GM23338 (cell line): ENCODE measurements at regions not wholly inside any gene's neighbourhood (a gene's known extent, or its start where the extent isn't known, plus 50 kb on each side); places are given as distances from the start of the nearest gene placed in this dataset.

Source experiments
- ATAC-seq: fragments of 200-7000 bp; cut with Tn5 transposase; 3 replicates; pipeline ENCODE4 v1.9.1; 2020
- DNase-seq: peaks from one replicate; pipeline ENCODE4 v3.0.0-alpha.2; 2015; ENCODE audit warnings: low spot score
- H2AFZ ChIP-seq: fragments of 200-600 bp; sonication (generic); 2 replicates; pipeline ENCODE4 v1.8.0; 2016; ENCODE audit warnings: antibody characterized with exemption, mild to moderate bottlenecking, moderate library complexity
- H3F3A ChIP-seq: fragments of 200-600 bp; sonication (generic); replicated peaks from 2 replicates; pipeline ENCODE4 v1.8.0; 2017; ENCODE audit warnings: antibody characterized with exemption, mixed run types, low read depth
- H3K27ac ChIP-seq: fragments of 200-600 bp; sonication (generic); 2 replicates; pipeline ENCODE4 v1.6.1; 2016; ENCODE audit warnings: low read depth
- H3K27me3 ChIP-seq: fragments of 200-600 bp; sonication (generic); 2 replicates; pipeline ENCODE4 v1.8.0; 2016; ENCODE audit warnings: mild to moderate bottlenecking, mixed run types, moderate library complexity; ENCODE audit not compliant: insufficient read depth
- H3K36me3 ChIP-seq: fragments of 200-600 bp; sonication (generic); 2 replicates; pipeline ENCODE4 v1.8.0; 2016; ENCODE audit warnings: mild to moderate bottlenecking; ENCODE audit not compliant: insufficient read depth
- H3K4me1 ChIP-seq: fragments of 200-600 bp; sonication (generic); 2 replicates; pipeline ENCODE4 v1.8.0; 2016; ENCODE audit warnings: mild to moderate bottlenecking, moderate library complexity; ENCODE audit not compliant: insufficient read depth
- H3K4me2 ChIP-seq: fragments of 200-600 bp; sonication (generic); 2 replicates; pipeline ENCODE4 v1.7.1; 2017; ENCODE audit warnings: mixed run types
- H3K4me3 ChIP-seq: fragments of 200-600 bp; sonication (generic); 2 replicates; pipeline ENCODE4 v1.6.1; 2016; ENCODE audit warnings: mixed run types
- H3K79me2 ChIP-seq: fragments of 200-600 bp; sonication (generic); replicated peaks from 2 replicates; pipeline ENCODE4 v1.8.0; 2017; ENCODE audit warnings: mild to moderate bottlenecking; ENCODE audit not compliant: insufficient read depth
- H3K9me2 ChIP-seq: fragments of 200-600 bp; sonication (generic); 2 replicates; pipeline ENCODE4 v1.8.0; 2017; ENCODE audit not compliant: insufficient read depth
- H4K20me1 ChIP-seq: fragments of 200-600 bp; sonication (generic); replicated peaks from 2 replicates; pipeline ENCODE4 v1.8.0; 2017; ENCODE audit warnings: mild to moderate bottlenecking; ENCODE audit not compliant: insufficient read depth
- H3K27ac Mint-ChIP-seq: 2 replicates; pipeline ENCODE4 v1.8.0; 2020; ENCODE audit warnings: inconsistent platforms, mild to moderate bottlenecking, moderate library complexity, mixed read lengths
- H3K27me3 Mint-ChIP-seq: 3 replicates; pipeline ENCODE4 v1.8.0; 2022; ENCODE audit warnings: low read depth, mild to moderate bottlenecking, moderate library complexity, mixed read lengths, inconsistent platforms; ENCODE audit not compliant: insufficient read depth, poor library complexity
- H3K36me3 Mint-ChIP-seq: 3 replicates; pipeline ENCODE4 v1.8.0; 2021; ENCODE audit warnings: low read depth, mild to moderate bottlenecking, inconsistent platforms, moderate library complexity, mixed read lengths
- H3K4me1 Mint-ChIP-seq: 3 replicates; pipeline ENCODE4 v1.8.0; 2020; ENCODE audit warnings: mild to moderate bottlenecking, inconsistent platforms, mixed read lengths
- H3K4me3 Mint-ChIP-seq: 3 replicates; pipeline ENCODE4 v1.8.0; 2021; ENCODE audit warnings: moderate library complexity, mild to moderate bottlenecking, inconsistent platforms, mixed read lengths
- H3K9me3 Mint-ChIP-seq: 3 replicates; pipeline ENCODE4 v1.8.0; 2020; ENCODE audit warnings: moderate library complexity, mild to moderate bottlenecking, inconsistent platforms, mixed read lengths
- CREB1 ChIP-seq: fragments of 250-450 bp; sonication (Bioruptor Pico); IDR thresholded peaks from 2 replicates; pipeline ENCODE4 v1.5.0; 2020; ENCODE audit warnings: low read depth, mild to moderate bottlenecking, moderate library complexity
- EZH2phosphoT487 ChIP-seq: fragments of 200-600 bp; sonication (generic); IDR thresholded peaks from one replicate; pipeline ENCODE4 v1.8.1; 2018; ENCODE audit warnings: antibody characterized with exemption; ENCODE audit not compliant: unreplicated experiment
- JUNB ChIP-seq: IDR thresholded peaks from one replicate; pipeline ENCODE4 v1.6.1; 2016; ENCODE audit warnings: antibody characterized with exemption; ENCODE audit not compliant: unreplicated experiment
- NANOG ChIP-seq: IDR thresholded peaks from 2 replicates; pipeline ENCODE4 v1.6.1; 2016; ENCODE audit warnings: antibody characterized with exemption, borderline replicate concordance
- POLR2AphosphoS5 ChIP-seq: IDR thresholded peaks from 2 replicates; pipeline ENCODE4 v1.6.1; 2016; ENCODE audit warnings: antibody characterized with exemption, low read depth
- STAT1 ChIP-seq: IDR thresholded peaks from one replicate; pipeline ENCODE4 v1.6.1; 2016; ENCODE audit warnings: antibody characterized with exemption; ENCODE audit not compliant: unreplicated experiment
- ZNF114 ChIP-seq: fragments of 250-450 bp; sonication (Bioruptor Pico); IDR thresholded peaks from 2 replicates; pipeline ENCODE4 v1.5.0; 2020; ENCODE audit warnings: mild to moderate bottlenecking, moderate library complexity
- ZNF331 ChIP-seq: fragments of 250-450 bp; sonication (Bioruptor Pico); IDR thresholded peaks from 2 replicates; pipeline ENCODE4 v1.5.0; 2020; ENCODE audit warnings: low read depth, mild to moderate bottlenecking, moderate library complexity
- TF ChIP-seq, protein P1 (sequence below): fragments of 250-450 bp; sonication (Bioruptor Pico); IDR thresholded peaks from 2 replicates; pipeline ENCODE4 v1.5.0; 2020; ENCODE audit warnings: mild to moderate bottlenecking, moderate library complexity
- TF ChIP-seq, protein P2 (sequence below): IDR thresholded peaks from one replicate; pipeline ENCODE4 v1.6.1; 2018; ENCODE audit warnings: antibody characterized with exemption; ENCODE audit not compliant: unreplicated experiment
- TF ChIP-seq, protein P3 (sequence below), 2 experiments: fragments of 200-600 bp in 1 of 2; sonication (generic) in 1 of 2; conservative IDR thresholded peaks; 2 replicates each; pipeline versions ENCODE4 v1.5.1 to v1.6.1; 2016 to 2017; ENCODE audit warnings: antibody characterized with exemption in 2 of 2, low read depth in 2 of 2, mild to moderate bottlenecking in 2 of 2, moderate library complexity in 1 of 2

DNA sequence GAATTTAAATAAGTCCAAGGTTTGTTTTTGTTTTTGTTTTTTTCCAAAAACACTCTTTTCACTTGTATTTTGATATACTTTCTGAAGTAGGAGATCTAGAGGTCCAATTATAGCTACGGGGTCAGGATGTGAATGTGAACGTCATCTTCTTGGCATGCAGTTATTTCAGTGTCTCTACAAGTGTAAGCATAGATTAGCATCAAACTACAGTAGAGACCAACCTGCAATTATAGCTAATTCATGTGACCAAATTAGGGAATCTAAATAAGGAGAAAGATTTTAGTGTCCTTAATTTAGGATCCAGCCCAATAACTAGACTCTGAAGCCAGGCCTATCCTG, 107.3 kb upstream of the PALMD start (continued):
- TF ChIP-seq STAT1 (no peak), CREB1 (no peak), ZNF114 (no peak)
- TF ChIP-seq, protein P1, sequence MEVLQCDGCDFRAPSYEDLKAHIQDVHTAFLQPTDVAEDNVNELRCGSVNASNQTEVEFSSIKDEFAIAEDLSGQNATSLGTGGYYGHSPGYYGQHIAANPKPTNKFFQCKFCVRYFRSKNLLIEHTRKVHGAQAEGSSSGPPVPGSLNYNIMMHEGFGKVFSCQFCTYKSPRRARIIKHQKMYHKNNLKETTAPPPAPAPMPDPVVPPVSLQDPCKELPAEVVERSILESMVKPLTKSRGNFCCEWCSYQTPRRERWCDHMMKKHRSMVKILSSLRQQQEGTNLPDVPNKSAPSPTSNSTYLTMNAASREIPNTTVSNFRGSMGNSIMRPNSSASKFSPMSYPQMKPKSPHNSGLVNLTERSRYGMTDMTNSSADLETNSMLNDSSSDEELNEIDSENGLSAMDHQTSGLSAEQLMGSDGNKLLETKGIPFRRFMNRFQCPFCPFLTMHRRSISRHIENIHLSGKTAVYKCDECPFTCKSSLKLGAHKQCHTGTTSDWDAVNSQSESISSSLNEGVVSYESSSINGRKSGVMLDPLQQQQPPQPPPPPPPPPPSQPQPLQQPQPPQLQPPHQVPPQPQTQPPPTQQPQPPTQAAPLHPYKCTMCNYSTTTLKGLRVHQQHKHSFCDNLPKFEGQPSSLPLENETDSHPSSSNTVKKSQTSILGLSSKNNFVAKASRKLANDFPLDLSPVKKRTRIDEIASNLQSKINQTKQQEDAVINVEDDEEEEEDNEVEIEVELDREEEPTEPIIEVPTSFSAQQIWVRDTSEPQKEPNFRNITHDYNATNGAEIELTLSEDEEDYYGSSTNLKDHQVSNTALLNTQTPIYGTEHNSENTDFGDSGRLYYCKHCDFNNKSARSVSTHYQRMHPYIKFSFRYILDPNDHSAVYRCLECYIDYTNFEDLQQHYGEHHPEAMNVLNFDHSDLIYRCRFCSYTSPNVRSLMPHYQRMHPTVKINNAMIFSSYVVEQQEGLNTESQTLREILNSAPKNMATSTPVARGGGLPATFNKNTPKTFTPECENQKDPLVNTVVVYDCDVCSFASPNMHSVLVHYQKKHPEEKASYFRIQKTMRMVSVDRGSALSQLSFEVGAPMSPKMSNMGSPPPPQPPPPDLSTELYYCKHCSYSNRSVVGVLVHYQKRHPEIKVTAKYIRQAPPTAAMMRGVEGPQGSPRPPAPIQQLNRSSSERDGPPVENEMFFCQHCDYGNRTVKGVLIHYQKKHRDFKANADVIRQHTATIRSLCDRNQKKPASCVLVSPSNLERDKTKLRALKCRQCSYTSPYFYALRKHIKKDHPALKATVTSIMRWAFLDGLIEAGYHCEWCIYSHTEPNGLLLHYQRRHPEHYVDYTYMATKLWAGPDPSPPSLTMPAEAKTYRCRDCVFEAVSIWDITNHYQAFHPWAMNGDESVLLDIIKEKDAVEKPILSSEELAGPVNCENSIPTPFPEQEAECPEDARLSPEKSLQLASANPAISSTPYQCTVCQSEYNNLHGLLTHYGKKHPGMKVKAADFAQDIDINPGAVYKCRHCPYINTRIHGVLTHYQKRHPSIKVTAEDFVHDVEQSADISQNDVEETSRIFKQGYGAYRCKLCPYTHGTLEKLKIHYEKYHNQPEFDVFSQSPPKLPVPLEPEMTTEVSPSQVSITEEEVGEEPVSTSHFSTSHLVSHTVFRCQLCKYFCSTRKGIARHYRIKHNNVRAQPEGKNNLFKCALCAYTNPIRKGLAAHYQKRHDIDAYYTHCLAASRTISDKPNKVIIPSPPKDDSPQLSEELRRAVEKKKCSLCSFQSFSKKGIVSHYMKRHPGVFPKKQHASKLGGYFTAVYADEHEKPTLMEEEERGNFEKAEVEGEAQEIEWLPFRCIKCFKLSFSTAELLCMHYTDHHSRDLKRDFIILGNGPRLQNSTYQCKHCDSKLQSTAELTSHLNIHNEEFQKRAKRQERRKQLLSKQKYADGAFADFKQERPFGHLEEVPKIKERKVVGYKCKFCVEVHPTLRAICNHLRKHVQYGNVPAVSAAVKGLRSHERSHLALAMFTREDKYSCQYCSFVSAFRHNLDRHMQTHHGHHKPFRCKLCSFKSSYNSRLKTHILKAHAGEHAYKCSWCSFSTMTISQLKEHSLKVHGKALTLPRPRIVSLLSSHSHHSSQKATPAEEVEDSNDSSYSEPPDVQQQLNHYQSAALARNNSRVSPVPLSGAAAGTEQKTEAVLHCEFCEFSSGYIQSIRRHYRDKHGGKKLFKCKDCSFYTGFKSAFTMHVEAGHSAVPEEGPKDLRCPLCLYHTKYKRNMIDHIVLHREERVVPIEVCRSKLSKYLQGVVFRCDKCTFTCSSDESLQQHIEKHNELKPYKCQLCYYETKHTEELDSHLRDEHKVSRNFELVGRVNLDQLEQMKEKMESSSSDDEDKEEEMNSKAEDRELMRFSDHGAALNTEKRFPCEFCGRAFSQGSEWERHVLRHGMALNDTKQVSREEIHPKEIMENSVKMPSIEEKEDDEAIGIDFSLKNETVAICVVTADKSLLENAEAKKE, result no peak

DNA sequence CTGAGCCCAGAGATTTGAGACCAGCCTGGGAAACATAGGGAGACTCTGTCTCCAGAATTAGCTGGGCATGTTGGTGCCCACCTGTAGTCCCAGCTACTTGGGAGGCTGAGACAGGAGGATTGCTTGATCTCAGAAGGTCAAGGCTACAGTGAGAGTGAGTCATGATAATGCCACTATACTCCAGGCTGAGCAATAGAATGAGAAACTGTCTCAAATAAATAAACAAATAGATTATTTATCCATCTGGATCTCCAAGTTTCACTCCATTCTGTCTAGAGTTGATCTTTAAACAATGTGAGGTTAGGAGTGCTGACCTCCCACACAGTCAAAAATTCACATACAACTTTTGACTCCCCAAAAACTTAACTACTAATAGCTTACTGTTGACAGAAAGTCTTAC, 106.8 kb upstream of the PALMD start:
- peaks cover 5% of the 10 kb centered on the region; the same call in 2 of the 3 replicates for H3K36me3 Mint-ChIP-seq
- Histone ChIP-seq H3K36me3 (no peaks in the 10 kb centered on the region), H3K4me1 (peaks cover 13% of the 10 kb centered on the region), H3K9me2 (0 out of 2 replicates have a peak, but pooled peaks cover 5% of the 10 kb centered on the region), H3K27ac (no peak overlapping the region), H3K27me3 (no peaks in the 10 kb centered on the region), H2AFZ (no peak overlapping the region), H4K20me1 (no peaks in the 10 kb centered on the region), H3F3A (no peaks in the 10 kb centered on the region), H3K4me3 (no peak overlapping the region), H3K4me2 (no peak overlapping the region), H3K79me2 (no peaks in the 10 kb centered on the region)
- no peak overlapping the region for H3K4me3 Mint-ChIP-seq
- H3K4me1 Mint-ChIP-seq, result peaks cover 16% of the 10 kb centered on the region
- H3K9me3 Mint-ChIP-seq, result peaks cover 3% of the 10 kb centered on the region; the same call in 1 of the 3 replicates
- no peak overlapping the region for H3K27ac Mint-ChIP-seq
- DNase-seq (no peak), ATAC-seq (no peak)
- no peaks in the 10 kb centered on the region for H3K27me3 Mint-ChIP-seq
- no peak for TF ChIP-seq EZH2phosphoT487
- no peak for TF ChIP-seq ZNF114
- no peak for TF ChIP-seq ZNF331 (CRISPR knock-in tag)
- no peak for TF ChIP-seq JUNB
- TF ChIP-seq NANOG, result no peak
- TF ChIP-seq POLR2AphosphoS5, result no peak
- TF ChIP-seq, protein P2, sequence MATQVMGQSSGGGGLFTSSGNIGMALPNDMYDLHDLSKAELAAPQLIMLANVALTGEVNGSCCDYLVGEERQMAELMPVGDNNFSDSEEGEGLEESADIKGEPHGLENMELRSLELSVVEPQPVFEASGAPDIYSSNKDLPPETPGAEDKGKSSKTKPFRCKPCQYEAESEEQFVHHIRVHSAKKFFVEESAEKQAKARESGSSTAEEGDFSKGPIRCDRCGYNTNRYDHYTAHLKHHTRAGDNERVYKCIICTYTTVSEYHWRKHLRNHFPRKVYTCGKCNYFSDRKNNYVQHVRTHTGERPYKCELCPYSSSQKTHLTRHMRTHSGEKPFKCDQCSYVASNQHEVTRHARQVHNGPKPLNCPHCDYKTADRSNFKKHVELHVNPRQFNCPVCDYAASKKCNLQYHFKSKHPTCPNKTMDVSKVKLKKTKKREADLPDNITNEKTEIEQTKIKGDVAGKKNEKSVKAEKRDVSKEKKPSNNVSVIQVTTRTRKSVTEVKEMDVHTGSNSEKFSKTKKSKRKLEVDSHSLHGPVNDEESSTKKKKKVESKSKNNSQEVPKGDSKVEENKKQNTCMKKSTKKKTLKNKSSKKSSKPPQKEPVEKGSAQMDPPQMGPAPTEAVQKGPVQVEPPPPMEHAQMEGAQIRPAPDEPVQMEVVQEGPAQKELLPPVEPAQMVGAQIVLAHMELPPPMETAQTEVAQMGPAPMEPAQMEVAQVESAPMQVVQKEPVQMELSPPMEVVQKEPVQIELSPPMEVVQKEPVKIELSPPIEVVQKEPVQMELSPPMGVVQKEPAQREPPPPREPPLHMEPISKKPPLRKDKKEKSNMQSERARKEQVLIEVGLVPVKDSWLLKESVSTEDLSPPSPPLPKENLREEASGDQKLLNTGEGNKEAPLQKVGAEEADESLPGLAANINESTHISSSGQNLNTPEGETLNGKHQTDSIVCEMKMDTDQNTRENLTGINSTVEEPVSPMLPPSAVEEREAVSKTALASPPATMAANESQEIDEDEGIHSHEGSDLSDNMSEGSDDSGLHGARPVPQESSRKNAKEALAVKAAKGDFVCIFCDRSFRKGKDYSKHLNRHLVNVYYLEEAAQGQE, result no peak
- TF ChIP-seq CREB1, result no peak
- TF ChIP-seq, protein P3, sequence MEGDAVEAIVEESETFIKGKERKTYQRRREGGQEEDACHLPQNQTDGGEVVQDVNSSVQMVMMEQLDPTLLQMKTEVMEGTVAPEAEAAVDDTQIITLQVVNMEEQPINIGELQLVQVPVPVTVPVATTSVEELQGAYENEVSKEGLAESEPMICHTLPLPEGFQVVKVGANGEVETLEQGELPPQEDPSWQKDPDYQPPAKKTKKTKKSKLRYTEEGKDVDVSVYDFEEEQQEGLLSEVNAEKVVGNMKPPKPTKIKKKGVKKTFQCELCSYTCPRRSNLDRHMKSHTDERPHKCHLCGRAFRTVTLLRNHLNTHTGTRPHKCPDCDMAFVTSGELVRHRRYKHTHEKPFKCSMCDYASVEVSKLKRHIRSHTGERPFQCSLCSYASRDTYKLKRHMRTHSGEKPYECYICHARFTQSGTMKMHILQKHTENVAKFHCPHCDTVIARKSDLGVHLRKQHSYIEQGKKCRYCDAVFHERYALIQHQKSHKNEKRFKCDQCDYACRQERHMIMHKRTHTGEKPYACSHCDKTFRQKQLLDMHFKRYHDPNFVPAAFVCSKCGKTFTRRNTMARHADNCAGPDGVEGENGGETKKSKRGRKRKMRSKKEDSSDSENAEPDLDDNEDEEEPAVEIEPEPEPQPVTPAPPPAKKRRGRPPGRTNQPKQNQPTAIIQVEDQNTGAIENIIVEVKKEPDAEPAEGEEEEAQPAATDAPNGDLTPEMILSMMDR (conservative IDR thresholded peaks at IDR 0.05; ENCODE audit: low read depth in 2 of 2), result no peak
- no peak for TF ChIP-seq STAT1
